Mesenteric fat pad (tissue), 1 donor: ENCODE measurements at regions not wholly inside any gene's neighbourhood (a gene's known extent, or its start where the extent isn't known, plus 50 kb on each side); places are given as distances from the start of the nearest gene placed in this dataset.
A peak's percentile ranks its signal among the peaks of the same experiment; 100 is the strongest.
"Not testable (repeated sequence)": the region's sequence is repeated elsewhere in the genome, so short reads cannot be mapped to it uniquely, and the experiment has no call there.

Experiments
- DNase-seq: peaks from one replicate; pipeline ENCODE4 v3.0.0-alpha.2; 2020; ENCODE audit warnings: low spot score
- donor health status: DM: yes; HTN: yes; CAD: no.

- DNase-seq, result no peak
These were observed 124.8 kb upstream of the GRIK3 start for GRCh38 chr1:37159102-37159501.

GRCh38 chr1:37161171-37161570 lies 126.9 kb upstream of the GRIK3 start:
- no peak for DNase-seq

- no peak for DNase-seq
These were observed 127.7 kb upstream of the GRIK3 start for GRCh38 chr1:37162059-37162458.

GRCh38 chr1:37166005-37166404 lies 131.7 kb upstream of the GRIK3 start:
- no peak for DNase-seq

- DNase-seq, result no peak
These were observed 133.2 kb upstream of the GRIK3 start for GRCh38 chr1:37167479-37167878.

GRCh38 chr1:37169241-37169640 lies 134.9 kb upstream of the GRIK3 start:
- DNase-seq, result no peak

- peak; percentile 35 for DNase-seq
These were observed 135.5 kb upstream of the GRIK3 start for GRCh38 chr1:37169743-37170275.

GRCh38 chr1:37171691-37172090 lies 137.4 kb upstream of the GRIK3 start:
- DNase-seq, result no peak

GRCh38 chr1:37174341-37174740 lies 140.0 kb upstream of the GRIK3 start:
- DNase-seq, result no peak

GRCh38 chr1:37174876-37175275 lies 140.6 kb upstream of the GRIK3 start:
- no peak for DNase-seq

GRCh38 chr1:37175666-37176215 lies 141.4 kb upstream of the GRIK3 start:
- DNase-seq, result no peak

GRCh38 chr1:37176269-37176668 lies 142.0 kb upstream of the GRIK3 start:
- DNase-seq, result no peak

GRCh38 chr1:37177230-37177864 lies 143.0 kb upstream of the GRIK3 start:
- no peak for DNase-seq

GRCh38 chr1:37181425-37181824 lies 147.1 kb upstream of the GRIK3 start:
- no peak for DNase-seq

- no peak for DNase-seq
These were observed 150.5 kb upstream of the GRIK3 start for GRCh38 chr1:37184789-37185188.

GRCh38 chr1:37186246-37186756 lies 152.0 kb upstream of the GRIK3 start:
- DNase-seq, result no peak

GRCh38 chr1:37189111-37189510 lies 154.8 kb upstream of the GRIK3 start:
- no peak for DNase-seq

GRCh38 chr1:37197411-37197810 lies 163.1 kb upstream of the GRIK3 start:
- no peak for DNase-seq

GRCh38 chr1:37214305-37214704 lies 180.0 kb upstream of the GRIK3 start:
- not testable (repeated sequence) for DNase-seq

GRCh38 chr1:37233606-37234005 lies 199.3 kb upstream of the GRIK3 start:
- DNase-seq, result no peak

- DNase-seq, result no peak
These were observed 200.7 kb upstream of the GRIK3 start for GRCh38 chr1:37234941-37235418.

- DNase-seq, result no peak
These were observed 203.6 kb upstream of the GRIK3 start for GRCh38 chr1:37237948-37238347.
